H1 (cell line): ENCODE measurements at regions not wholly inside any gene's neighbourhood (a gene's known extent, or its start where the extent isn't known, plus 50 kb on each side); places are given as distances from the start of the nearest gene placed in this dataset.

ENCODE experiments used
- CTCF ChIA-PET: fragments of 300-600 bp; sonication (Branson Sonifier 250); formaldehyde crosslinking; loops from one replicate; lab custom pipeline; 2021; ENCODE audit not compliant: partially characterized antibody; lab: Charles Lee
- POLR2A ChIA-PET: fragments of 300-600 bp; sonication (Branson Sonifier 250); formaldehyde crosslinking; loops from one replicate; lab custom pipeline; 2021; ENCODE audit warnings: inconsistent platforms; ENCODE audit not compliant: partially characterized antibody; lab: Charles Lee
- DNase-seq, 2 experiments: peaks; one replicate each; pipeline versions ENCODE4 v3.0.0 to v3.0.0-alpha.2; 2010 to 2022; ENCODE audit warnings: low spot score in 2 of 2, low read depth in 1 of 2, mixed read lengths in 1 of 2
- FAIRE-seq: peaks from 2 replicates; lab custom pipeline; 2011; peaks lifted over from hg19 to GRCh38; lab: Jason Lieb, UNC
- H2AFZ ChIP-seq: 2 replicates; pipeline ENCODE4 v1.8.1; 2012; ENCODE audit warnings: low read length, inconsistent platforms
- H2AK5ac ChIP-seq: 2 replicates; pipeline ENCODE4 v1.6.1; 2013; ENCODE audit warnings: low read depth, low read length
- H2BK120ac ChIP-seq: replicated peaks from 2 replicates; pipeline ENCODE3; 2013; ENCODE audit warnings: low read depth, low read length, inconsistent platforms
- H2BK12ac ChIP-seq: 2 replicates; pipeline ENCODE4 v1.6.1; 2013; ENCODE audit warnings: low read depth, low read length
- H2BK15ac ChIP-seq: 2 replicates; pipeline ENCODE4 v1.6.1; 2013; ENCODE audit warnings: low read length
- H2BK20ac ChIP-seq: 2 replicates; pipeline ENCODE4 v1.6.1; 2013; ENCODE audit warnings: low read length
- H2BK5ac ChIP-seq: 2 replicates; pipeline ENCODE4 v1.6.1; 2013; ENCODE audit warnings: low read depth, low read length
- H3K14ac ChIP-seq: 2 replicates; pipeline ENCODE4 v1.6.1; 2013; ENCODE audit warnings: inconsistent platforms; ENCODE audit not compliant: insufficient read length
- H3K18ac ChIP-seq: 2 replicates; pipeline ENCODE4 v1.6.1; 2013; ENCODE audit warnings: low read length; ENCODE audit errors: extremely low read depth
- H3K23ac ChIP-seq: 2 replicates; pipeline ENCODE4 v1.6.1; 2013; ENCODE audit warnings: inconsistent platforms; ENCODE audit not compliant: insufficient read length
- H3K23me2 ChIP-seq: 2 replicates; pipeline ENCODE4 v1.6.1; 2013; ENCODE audit warnings: low read depth, low read length
- H3K27ac ChIP-seq: 2 replicates; pipeline ENCODE4 v1.6.1; 2011; ENCODE audit warnings: low read depth, low read length, inconsistent platforms
- H3K27me3 ChIP-seq, 4 experiments: replicated peaks in 1 of 4; 1 replicate in 1 of 4; 2 replicates in 3 of 4; pipeline versions ENCODE4 v1.6.1 to v1.8.1; 2011 to 2013; ENCODE audit warnings: low read length in 3 of 4, mild to moderate bottlenecking in 3 of 4, inconsistent platforms in 2 of 4, mixed read lengths in 2 of 4, moderate library complexity in 1 of 4; ENCODE audit not compliant: control insufficient read depth in 3 of 4, insufficient read depth in 3 of 4; ENCODE audit errors: extremely low read depth in 1 of 4
- H3K36me3 ChIP-seq, 4 experiments: 2 replicates each; pipeline versions ENCODE4 v1.6.1 to v1.8.1; 2011 to 2013; ENCODE audit warnings: mild to moderate bottlenecking in 4 of 4, low read length in 3 of 4, moderate library complexity in 2 of 4, control low read depth in 1 of 4, inconsistent platforms in 1 of 4; ENCODE audit not compliant: insufficient read depth in 4 of 4, control insufficient read depth in 2 of 4
- H3K4ac ChIP-seq: replicated peaks from 2 replicates; pipeline ENCODE3; 2013; ENCODE audit warnings: low read length, low read depth, mixed read lengths, inconsistent platforms; ENCODE audit not compliant: insufficient read length
- H3K4me1 ChIP-seq, 4 experiments: replicated peaks in 1 of 4; 1 replicate in 1 of 4; 2 replicates in 3 of 4; pipeline versions ENCODE4 v1.6.1 to v1.8.1; 2011 to 2013; ENCODE audit warnings: low read length in 3 of 4, inconsistent platforms in 2 of 4, mixed read lengths in 1 of 4; ENCODE audit not compliant: insufficient read depth in 4 of 4, control insufficient read depth in 3 of 4
- H3K4me2 ChIP-seq, 2 experiments: 2 replicates each; pipeline versions ENCODE4 v1.6.1 to v1.8.1; 2011 to 2013; ENCODE audit warnings: low read depth in 2 of 2, low read length in 2 of 2, control low read depth in 1 of 2, inconsistent platforms in 1 of 2, mild to moderate bottlenecking in 1 of 2; ENCODE audit not compliant: insufficient read depth in 1 of 2
- H3K4me3 ChIP-seq, 4 experiments: fragments of 200-600, 300-600 bp in 1 of 4; sonication (generic), shearing (Covaris generic), sonication (Bioruptor Twin) in 1 of 4; 2 replicates each; pipeline versions ENCODE4 v1.5.1 to v1.8.1; 2011 to 2016; ENCODE audit warnings: low read length in 4 of 4, low read depth in 3 of 4, control low read depth in 2 of 4, inconsistent platforms in 2 of 4, mild to moderate bottlenecking in 2 of 4, mixed read lengths in 1 of 4, moderate library complexity in 1 of 4; ENCODE audit not compliant: insufficient read depth in 2 of 4; ENCODE audit errors: extremely low read depth in 1 of 4
- H3K56ac ChIP-seq: replicated peaks from 2 replicates; pipeline ENCODE3; 2013; ENCODE audit warnings: low read depth, mild to moderate bottlenecking, mixed read lengths, low read length, inconsistent platforms; ENCODE audit not compliant: insufficient read length
- H3K79me1 ChIP-seq: 2 replicates; pipeline ENCODE4 v1.6.1; 2013; ENCODE audit warnings: low read depth, low read length, control low read depth
- H3K79me2 ChIP-seq, 2 experiments: 2 replicates each; pipeline versions ENCODE4 v1.6.1 to v1.8.1; 2012 to 2013; ENCODE audit warnings: low read length in 2 of 2, mild to moderate bottlenecking in 2 of 2, inconsistent platforms in 1 of 2; ENCODE audit not compliant: insufficient read depth in 2 of 2, control insufficient read depth in 1 of 2
- H3K9ac ChIP-seq, 4 experiments: replicated peaks in 1 of 4; 1 replicate in 1 of 4; 2 replicates in 3 of 4; pipeline versions ENCODE4 v1.6.1 to v1.8.1; 2011 to 2013; ENCODE audit warnings: low read depth in 3 of 4, low read length in 3 of 4, control low read depth in 2 of 4, mild to moderate bottlenecking in 2 of 4, moderate library complexity in 2 of 4, inconsistent platforms in 1 of 4; ENCODE audit errors: extremely low read depth in 1 of 4
- H3K9me3 ChIP-seq, 2 experiments: 2 replicates each; pipeline versions ENCODE4 v1.6.1 to v1.8.1; 2012 to 2013; ENCODE audit warnings: mild to moderate bottlenecking in 2 of 2, moderate library complexity in 2 of 2, control low read depth in 1 of 2, inconsistent platforms in 1 of 2, low read depth in 1 of 2, low read length in 1 of 2, mixed read lengths in 1 of 2; ENCODE audit not compliant: insufficient read depth in 2 of 2
- H4K20me1 ChIP-seq, 2 experiments: replicated peaks in 1 of 2; 2 replicates each; pipeline versions ENCODE3 to v1.8.1; 2011 to 2013; ENCODE audit warnings: inconsistent platforms in 2 of 2, low read length in 2 of 2, mild to moderate bottlenecking in 1 of 2; ENCODE audit not compliant: insufficient read depth in 2 of 2, control insufficient read depth in 1 of 2
- H4K5ac ChIP-seq: 2 replicates; pipeline ENCODE4 v1.6.1; 2013; ENCODE audit warnings: low read length, low read depth, mixed read lengths, inconsistent platforms; ENCODE audit not compliant: insufficient read length
- H4K8ac ChIP-seq: 2 replicates; pipeline ENCODE4 v1.8.0; 2013; ENCODE audit warnings: mild to moderate bottlenecking, moderate library complexity, low read length, inconsistent platforms; ENCODE audit not compliant: insufficient read depth; ENCODE audit errors: extremely low read depth
- H4K91ac ChIP-seq: replicated peaks from 2 replicates; pipeline ENCODE3; 2013; ENCODE audit warnings: low read length, mixed read lengths, inconsistent platforms; ENCODE audit not compliant: insufficient read length
- CBX5 ChIP-seq: fragments of 300-800, 300-1000 bp; sonication (generic); IDR thresholded peaks from 2 replicates; pipeline ENCODE4 v1.7.1; 2016; ENCODE audit warnings: antibody characterized with exemption, low read length, low read depth
- CEBPB ChIP-seq: IDR thresholded peaks from 2 replicates; pipeline ENCODE4 v1.6.1; 2012; ENCODE audit warnings: low read depth, low read length
- CREB1 ChIP-seq: IDR thresholded peaks from 2 replicates; pipeline ENCODE4 v1.6.1; 2012; ENCODE audit warnings: inconsistent platforms
- CTBP2 ChIP-seq: IDR thresholded peaks from 2 replicates; pipeline ENCODE4 v1.7.0; 2011; ENCODE audit warnings: borderline replicate concordance, mild to moderate bottlenecking, moderate library complexity, mixed read lengths, low read length; ENCODE audit not compliant: insufficient read depth, insufficient read length
- FOSL1 ChIP-seq: IDR thresholded peaks from 2 replicates; pipeline ENCODE4 v1.6.1; 2011; ENCODE audit warnings: mild to moderate bottlenecking, low read depth, low read length, moderate library complexity; ENCODE audit not compliant: insufficient read depth
- KDM1A ChIP-seq: fragments of 200-600, 300-600 bp; sonication (generic); IDR thresholded peaks from 2 replicates; pipeline ENCODE4 v1.7.1; 2016; ENCODE audit warnings: mild to moderate bottlenecking, low read length, borderline replicate concordance
- RBBP5 ChIP-seq: IDR thresholded peaks from 2 replicates; pipeline ENCODE4 v1.7.1; 2012; ENCODE audit warnings: low read depth, mild to moderate bottlenecking, inconsistent platforms, low read length, moderate library complexity, borderline replicate concordance
- RNF2 ChIP-seq: fragments of 200-900, 300-1000 bp; sonication (generic); IDR thresholded peaks from 2 replicates; pipeline ENCODE4 v1.7.1; 2016; ENCODE audit warnings: borderline replicate concordance, low read depth, mild to moderate bottlenecking, antibody characterized with exemption, low read length; ENCODE audit not compliant: poor library complexity, severe bottlenecking; ENCODE audit errors: missing control alignments
- SIN3A ChIP-seq, 2 experiments: IDR thresholded peaks in 1 of 2; conservative IDR thresholded peaks in 1 of 2; 2 replicates each; pipeline ENCODE4 v1.6.1; 2011 to 2012; ENCODE audit warnings: low read length in 2 of 2, improper control_type of control experiment in 1 of 2, low read depth in 1 of 2, mild to moderate bottlenecking in 1 of 2
- SIX5 ChIP-seq: IDR thresholded peaks from 2 replicates; pipeline ENCODE4 v1.6.1; 2011; ENCODE audit warnings: mild to moderate bottlenecking, low read depth, low read length
- SP1 ChIP-seq: IDR thresholded peaks from 2 replicates; pipeline ENCODE4 v1.6.1; 2011; ENCODE audit warnings: low read depth, low read length
- SUZ12 ChIP-seq: fragments of 200-600 bp; sonication (generic); IDR thresholded peaks from 2 replicates; pipeline ENCODE4 v1.6.1; 2012; ENCODE audit warnings: mild to moderate bottlenecking, inconsistent platforms, low read length, moderate library complexity, mixed read lengths
- ZNF274 ChIP-seq: IDR thresholded peaks from 2 replicates; pipeline ENCODE4 v1.7.0; 2012; ENCODE audit warnings: low read length, borderline replicate concordance; ENCODE audit errors: extremely low read depth
- WGBS, 2 experiments: shearing (Covaris generic) in 1 of 2; methylation state at CpG; one replicate each; pipeline versions ENCODE4 v1.1.6 to v1.1.7; 2013 to 2015; ENCODE audit warnings: low lambda C conversion rate in 2 of 2, mixed read lengths in 2 of 2, inconsistent platforms in 1 of 2, low coverage in 1 of 2, missing lambda C conversion rate in 1 of 2; ENCODE audit not compliant: insufficient replicate concordance in 2 of 2, insufficient coverage in 1 of 2, insufficient read length in 1 of 2; ENCODE audit errors: extremely low coverage in 1 of 2, missing lambda C conversion rate in 1 of 2; 5-methylcytosine and 5-hydroxymethylcytosine counted together
- TF ChIP-seq, protein P1 (sequence below): IDR thresholded peaks from 2 replicates; pipeline ENCODE4 v1.6.1; 2012; ENCODE audit warnings: inconsistent platforms

GRCh38 chr15:69590201-69590710, 137.6 kb downstream of the RPLP1 start:
- Histone ChIP-seq H3K4me3 (no peak overlapping the region), H3K4me1 (no peaks in the 10 kb centered on the region), H3K27me3 (no peaks in the 10 kb centered on the region), H4K5ac (no peak overlapping the region), H3K4me2 (no peak overlapping the region), H4K8ac (no peak overlapping the region), H2AK5ac (no peak overlapping the region), H2BK20ac (no peak overlapping the region), H2BK5ac (no peak overlapping the region), H3K36me3 (no peaks in the 10 kb centered on the region), H3K14ac (no peak overlapping the region), H3K79me1 (no peaks in the 10 kb centered on the region), H3K23me2 (no peaks in the 10 kb centered on the region; the same call in 1 of the 2 replicates), H3K23ac (no peak overlapping the region), H3K9ac (no peak overlapping the region), H3K4ac (no peak overlapping the region), H4K20me1 (no peaks in the 10 kb centered on the region), H2BK12ac (no peak overlapping the region), H3K56ac (no peak overlapping the region), H2BK120ac (no peak overlapping the region), H4K91ac (no peak overlapping the region), H3K18ac (no peak overlapping the region), H2AFZ (no peak overlapping the region), H3K9me3 (no peaks in the 10 kb centered on the region), H3K79me2 (no peaks in the 10 kb centered on the region), H2BK15ac (no peak overlapping the region), H3K27ac (no peak overlapping the region)
- DNase-seq (no peak), FAIRE-seq (no peak)
- WGBS, 2 experiments, result 95% methylated on average over 8 of the region's 8 CpGs; no CpG with 5 or more reads in 1 of the 2 experiments
- CTCF ChIA-PET, result interaction anchor here (0.9 to 1.8 kb wide), 7 partner anchors 9 to 173 kb away, joined by 3 to 5 read pairs (median 3); no protein-coding TSS in a partner anchor
- POLR2A ChIA-PET, result no interaction called here
- no peak for TF ChIP-seq SIX5
- TF ChIP-seq FOSL1, result no peak
- TF ChIP-seq, protein P1, sequence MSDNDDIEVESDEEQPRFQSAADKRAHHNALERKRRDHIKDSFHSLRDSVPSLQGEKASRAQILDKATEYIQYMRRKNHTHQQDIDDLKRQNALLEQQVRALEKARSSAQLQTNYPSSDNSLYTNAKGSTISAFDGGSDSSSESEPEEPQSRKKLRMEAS, result no peak
- no peak for TF ChIP-seq SIN3A (conservative IDR thresholded peaks at IDR 0.05 in 1 of 2, IDR thresholded peaks at IDR 0.05 in 1 of 2; ENCODE audit: low read depth in 1 of 2, low read length in 2 of 2)
- TF ChIP-seq SUZ12, result no peak
- no peak for TF ChIP-seq ZNF274
- TF ChIP-seq KDM1A, result no peak
- no peak for TF ChIP-seq CREB1
- no peak for TF ChIP-seq RBBP5
- no peak for TF ChIP-seq CBX5
- no peak for TF ChIP-seq SP1
- no peak for TF ChIP-seq CTBP2
- TF ChIP-seq CEBPB, result no peak
- no peak for TF ChIP-seq RNF2
